ENCODE measurements at regions not wholly inside any gene's neighbourhood (a gene's known extent, or its start where the extent isn't known, plus 50 kb on each side); places are given as distances from the start of the nearest gene placed in this dataset.

DNA sequence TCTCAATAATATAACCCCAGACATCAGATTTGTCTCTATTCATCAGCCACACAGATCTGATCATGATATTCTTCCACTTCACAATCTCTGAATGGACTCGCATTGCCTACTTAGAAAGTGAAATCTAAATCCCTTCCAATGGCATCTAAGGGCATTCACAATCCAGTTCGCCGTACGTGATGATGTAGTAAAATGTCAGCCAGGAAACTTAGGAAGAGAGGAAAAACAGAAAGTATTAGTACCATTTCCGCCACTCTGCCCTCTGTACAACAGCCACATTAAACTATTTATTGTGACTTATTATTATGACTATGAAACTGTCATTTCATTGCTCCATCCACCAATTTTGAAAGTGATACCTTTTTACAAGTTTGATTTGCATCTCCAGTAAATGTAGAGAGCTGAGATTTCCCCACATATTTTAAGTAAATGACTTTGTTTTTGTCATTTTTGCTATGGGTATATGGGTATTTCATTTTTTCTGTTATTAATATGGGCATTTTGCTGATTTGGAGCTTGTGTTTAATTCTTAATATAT is 69.4 kb upstream of the SMIM36 start:
- DNase-seq = no peak

DNA sequence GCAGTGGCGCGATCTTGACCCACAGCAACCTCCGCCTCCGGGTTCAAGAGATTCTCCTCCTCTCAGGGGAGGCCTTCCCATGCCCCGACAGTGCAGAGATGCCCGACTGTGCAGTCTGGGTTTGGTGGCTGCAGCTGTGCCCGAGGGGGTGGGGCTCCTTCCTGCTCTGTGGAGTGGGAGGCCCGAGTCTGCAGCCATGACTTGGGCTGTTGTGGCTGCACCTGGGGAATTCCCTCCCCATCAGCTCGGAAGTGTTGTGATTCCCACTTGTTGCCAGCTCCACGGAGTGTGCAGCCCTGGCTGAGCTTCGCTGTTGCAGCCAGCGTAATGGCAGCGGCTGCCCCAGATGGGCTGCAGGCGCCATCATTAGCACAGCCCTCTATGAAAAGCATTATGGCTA is 66.4 kb upstream of the SMIM36 start:
- DNase-seq = peak; percentile 3

DNA sequence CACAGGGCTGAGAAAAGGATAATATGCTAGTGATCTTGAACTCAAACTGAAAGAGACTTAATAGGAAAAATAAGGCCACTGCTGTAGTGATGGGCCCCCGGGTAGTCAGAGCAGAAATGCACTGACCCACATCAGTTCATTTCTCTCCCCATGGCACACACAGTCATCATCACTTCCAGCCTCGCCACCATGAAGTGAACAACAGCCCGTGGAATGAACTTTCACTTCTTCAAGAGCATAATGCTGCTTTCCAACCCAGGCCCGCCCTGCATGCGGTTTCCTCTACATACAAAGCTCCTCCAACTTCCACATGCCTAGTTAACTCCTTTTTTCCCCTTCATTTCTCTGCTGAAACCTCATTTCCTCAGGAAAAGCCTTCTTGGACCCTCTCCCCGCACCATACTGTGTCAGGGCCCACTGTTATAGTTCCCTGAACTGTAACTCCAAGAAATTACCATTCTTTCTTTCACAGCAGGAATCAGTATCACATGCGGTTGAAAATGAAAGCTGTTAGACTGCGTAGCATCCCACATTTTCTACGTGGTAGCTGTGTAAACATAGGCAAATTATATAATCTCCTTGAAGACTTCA is 65.8 kb upstream of the SMIM36 start:
- peak; percentile 46 for DNase-seq

DNA sequence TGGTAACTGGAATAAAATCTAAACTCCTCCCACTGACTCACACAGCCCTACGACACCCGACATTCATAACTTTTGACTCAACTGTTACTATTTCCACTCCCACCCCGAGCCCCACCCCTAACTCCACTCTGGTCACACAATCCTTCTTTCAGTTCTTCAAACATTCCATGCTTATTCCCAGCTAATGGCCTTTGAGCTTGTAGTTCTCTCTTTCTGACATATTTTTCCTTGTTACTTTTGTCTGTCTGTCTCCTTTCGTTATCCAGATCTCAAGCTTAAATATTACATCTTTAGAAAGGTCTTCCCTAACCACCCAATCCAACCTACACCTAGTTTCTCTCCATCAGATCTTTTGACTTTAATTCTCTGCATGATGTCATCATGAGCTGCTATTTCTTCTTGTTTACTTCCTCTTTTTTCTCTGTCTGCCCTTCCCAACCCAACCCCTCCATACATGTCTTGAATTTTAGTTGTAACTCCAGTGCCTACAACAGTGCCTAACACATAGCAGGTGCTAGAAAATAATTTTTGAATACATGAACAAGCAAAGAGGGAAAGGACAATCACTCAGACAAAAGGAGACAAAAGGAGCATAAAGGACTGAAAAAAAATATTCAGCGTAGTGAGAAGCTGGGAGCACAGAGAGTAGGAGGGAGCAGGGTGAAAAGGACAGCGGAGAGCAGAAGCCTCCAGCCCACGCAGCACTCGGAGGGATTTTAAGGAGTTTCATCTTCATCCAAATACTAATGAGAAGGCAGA is 65.2 kb upstream of the SMIM36 start:
- peak; percentile 67 for DNase-seq

DNA sequence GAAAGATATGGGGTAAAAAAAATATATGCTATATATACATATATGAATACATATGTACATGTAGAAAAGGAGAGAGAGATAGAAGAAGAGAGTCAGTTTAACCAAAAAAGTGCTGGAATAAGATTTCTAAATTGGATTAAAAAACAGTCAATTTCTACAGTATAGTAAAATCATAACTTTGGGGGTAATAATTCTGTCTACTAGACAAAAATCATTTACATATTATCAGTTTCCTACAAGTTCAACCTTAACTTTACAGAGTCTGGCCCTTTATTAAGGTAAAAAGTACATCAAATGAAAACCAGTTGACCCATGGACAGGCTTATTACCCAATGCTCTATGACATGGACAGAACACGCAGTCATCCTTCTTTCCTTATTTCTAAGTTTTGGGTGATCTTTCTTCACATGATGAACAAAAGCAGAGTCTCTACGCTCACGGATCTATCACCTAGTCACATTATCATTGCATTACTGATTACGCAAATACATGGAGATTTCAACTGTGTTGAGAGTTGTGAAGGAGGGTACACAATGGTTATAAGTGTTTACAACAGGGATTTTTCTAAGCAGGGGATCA is 63.9 kb upstream of the SMIM36 start:
- no peak for DNase-seq

DNA sequence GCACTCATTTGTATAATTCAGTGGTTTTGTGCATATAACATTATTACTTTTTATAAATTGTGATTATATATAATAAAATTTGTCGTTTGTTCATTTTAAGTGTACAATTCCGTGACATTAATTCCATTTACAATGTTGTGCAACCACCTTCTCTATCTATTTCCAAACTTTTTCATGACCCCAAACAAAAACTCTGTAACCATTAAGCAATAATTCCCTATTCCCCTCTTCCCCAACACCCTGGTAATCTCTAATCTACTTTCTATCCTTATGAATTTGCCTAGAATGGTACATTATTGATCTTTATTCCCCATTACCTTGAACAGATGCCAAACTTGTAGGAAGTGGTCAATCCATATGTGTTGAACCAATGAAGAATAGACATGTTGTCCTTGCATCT is 61.3 kb upstream of the SMIM36 start:
- no peak for DNase-seq

DNA sequence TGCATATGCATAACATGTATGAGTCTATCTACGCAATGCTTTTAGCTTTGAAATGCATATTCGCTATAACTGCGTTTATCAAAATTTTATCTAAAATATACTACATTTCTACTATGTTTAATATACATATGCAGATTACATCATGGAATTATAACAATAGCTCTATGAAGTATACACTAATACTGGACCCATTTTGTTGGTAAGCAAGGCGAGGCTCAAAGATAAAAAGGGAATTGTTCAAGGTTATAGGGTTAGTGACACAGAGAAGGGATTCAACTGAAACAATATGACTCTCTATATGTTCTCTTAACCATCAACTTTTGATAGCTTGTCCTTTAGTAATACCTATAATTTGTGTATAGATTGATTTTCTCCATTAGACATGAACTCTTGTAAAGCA is 60.9 kb upstream of the SMIM36 start:
- no peak for DNase-seq

DNA sequence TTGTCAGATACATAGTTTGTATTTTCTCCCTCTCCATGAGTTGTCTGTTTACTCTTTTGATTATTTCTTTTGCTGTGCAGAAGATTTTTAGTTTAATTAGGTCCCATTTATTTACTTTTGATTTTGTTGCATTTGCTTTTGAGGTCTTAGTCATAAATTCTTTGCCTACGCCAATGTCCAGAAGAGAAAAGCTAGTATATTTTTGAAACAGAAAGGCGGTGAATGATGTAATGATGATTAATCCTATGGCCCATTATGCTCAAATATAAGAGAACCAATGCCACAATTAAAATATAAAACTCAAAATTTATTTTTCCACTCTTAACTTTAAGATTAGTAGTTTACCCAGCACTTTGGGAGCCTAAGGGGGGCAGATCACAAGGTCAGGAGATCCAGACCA is 59.8 kb upstream of the SMIM36 start:
- no peak for DNase-seq

DNA sequence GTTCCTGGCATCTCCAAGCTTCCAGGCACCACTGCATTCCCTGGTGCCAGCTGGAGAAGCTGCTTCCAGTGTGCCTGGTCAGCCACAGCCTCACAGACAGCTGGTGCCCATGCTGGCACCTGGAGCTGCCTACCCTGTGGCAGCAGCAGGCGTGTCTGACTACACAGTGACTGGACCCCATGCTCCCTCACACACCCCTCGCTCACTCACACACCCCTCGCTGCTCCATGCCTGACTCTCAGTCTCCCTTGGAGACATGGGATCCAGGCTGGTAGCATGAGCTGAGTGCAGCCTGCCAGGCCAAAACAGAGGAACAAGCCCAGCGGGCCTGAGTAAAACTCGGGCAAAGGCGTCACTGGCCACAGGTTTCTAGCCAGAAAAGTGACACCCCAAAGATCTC is 59.1 kb upstream of the SMIM36 start:
- no peak for DNase-seq

DNA sequence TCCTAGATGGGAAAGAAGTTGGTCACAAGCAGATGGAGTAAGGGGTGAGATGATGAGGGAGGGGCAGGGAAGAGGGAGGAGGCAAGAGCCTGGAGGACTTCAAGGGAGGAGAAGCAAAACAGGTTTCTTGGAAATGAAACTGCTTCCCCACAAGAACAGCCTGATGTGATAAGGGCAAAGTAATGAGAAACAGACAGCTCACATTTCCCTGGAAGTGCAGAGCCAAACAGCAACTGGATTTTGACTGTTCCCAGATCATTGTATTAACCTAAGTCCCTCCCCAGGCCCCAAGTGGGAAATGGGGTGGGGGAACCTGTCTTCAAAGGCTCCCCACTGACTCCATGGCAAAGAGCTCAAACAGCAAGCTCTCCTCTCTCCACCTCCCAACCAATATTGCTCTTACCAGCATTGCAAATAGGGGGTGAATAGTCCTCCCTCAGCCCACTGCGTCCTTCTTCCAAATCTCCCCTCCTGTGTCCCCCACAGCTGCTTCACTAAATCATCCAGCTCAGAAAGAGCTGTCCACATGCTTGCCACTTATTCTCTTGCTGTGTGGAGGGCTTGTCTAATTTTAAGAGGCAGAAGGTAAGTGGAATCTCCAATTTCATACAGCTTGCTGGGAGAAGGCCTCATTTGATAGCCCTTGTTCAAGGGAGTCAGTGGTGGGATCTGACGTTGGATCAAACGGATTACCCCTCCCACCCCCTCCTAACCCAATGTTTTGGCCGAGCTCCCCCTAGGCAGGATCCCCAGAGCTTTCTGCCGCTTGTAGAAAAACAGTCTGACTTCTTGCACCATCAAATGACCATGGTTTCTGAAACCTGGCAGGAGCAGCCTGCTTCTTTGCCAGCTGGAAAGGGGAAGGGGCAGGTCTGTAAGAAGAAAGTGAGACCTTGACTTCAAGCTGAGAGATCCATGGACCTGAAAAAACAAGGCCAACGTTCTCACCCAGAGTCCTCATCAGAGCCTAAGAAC is 56.3 kb upstream of the SMIM36 start:
- DNase-seq = peak; percentile 33

DNA sequence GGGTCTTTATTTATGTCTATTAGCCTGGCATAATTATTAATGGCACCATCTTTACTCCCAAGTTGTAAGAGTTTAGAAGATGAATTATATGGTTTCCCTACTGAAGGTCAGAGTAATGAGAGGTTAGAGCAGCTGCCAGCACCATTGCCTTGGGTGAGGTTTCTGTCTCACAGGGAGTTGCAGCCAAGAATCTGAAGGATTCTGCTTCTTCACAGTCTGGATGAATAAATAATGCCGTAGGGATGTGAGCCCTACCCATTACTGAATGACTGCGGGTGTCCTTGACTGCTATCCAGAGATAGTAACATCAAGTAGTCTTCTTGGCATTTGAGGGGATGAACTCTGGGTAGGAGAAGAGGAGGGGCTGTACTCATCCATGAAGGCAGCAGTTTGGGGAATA is 52.8 kb upstream of the SMIM36 start:
- no peak for DNase-seq

DNA sequence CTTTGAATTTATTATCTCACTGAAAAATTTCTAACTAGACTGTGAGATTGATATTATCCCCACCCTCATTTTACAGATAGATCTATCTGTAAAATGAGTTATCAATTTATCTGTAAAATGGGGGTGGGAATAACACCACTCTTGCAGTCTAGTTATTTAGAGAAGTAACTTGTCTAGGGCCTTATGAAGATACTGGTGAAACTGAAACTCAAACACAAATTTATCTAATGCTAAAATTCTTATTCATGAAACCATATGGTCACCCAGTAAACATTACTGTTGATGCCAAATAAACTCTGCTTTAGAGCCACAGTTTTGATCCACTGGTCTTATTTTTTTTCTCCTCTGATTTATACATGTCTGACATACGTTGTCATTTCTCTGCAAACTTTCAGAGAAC is 52.1 kb upstream of the SMIM36 start:
- no peak for DNase-seq

DNA sequence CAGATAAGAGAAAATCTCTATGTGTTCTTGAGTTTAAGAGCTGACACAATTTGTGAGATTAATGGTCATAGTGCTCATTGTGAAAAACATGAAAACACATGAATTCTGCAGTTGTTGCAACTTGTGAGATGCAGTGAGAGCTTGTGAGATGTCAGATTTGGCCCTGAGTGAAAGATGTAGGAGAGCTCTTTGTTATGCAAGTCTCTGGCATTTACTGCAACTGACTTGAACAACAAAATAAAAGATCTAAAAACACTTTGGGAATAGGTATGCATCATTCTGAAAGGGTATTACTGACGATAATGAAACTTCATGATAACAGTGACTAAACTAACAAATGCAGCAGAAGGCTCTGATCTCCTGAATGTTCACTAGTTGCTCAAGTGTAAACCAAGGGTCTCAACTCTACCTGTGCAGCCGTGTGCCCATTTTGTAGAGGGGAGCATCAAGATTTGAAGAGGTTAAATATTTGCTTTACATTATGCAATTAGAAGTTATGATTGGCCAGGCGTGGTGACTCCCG is 50.8 kb upstream of the SMIM36 start:
- no peak for DNase-seq

DNA sequence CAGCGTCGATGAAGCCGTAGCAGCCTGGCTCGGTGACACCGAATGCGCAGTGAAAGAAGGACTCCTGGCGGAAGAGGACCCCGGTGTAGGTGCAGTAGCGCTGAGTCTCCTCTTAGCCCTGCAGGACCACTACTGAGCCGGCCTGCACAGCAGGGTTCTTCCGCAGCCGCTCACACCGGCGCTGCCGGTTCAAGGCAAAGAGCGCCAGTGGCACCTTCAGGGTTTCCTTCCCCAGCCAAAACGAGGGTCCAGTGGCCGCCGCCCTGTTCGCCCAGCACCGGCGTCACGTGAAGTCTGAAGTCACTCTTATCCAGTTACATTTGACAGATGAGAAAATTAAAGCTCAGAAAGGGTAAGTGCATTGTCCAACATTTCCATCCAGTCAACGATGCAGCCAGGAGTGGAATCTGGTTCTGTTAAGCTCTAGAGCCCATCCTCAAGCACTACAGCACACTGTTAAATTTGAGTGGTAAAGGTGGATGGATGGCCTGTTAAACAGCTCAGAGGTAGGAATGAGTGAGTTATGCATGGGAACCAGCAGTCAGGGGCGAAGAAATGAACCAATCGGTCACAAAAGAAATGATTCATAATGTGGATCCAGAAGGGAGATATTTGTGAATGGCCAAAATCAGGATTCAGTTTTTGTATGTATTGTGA is 50.2 kb upstream of the SMIM36 start:
- no peak for DNase-seq
